Fibroblast of lung (primary cell): ENCODE measurements at regions not wholly inside any gene's neighbourhood (a gene's known extent, or its start where the extent isn't known, plus 50 kb on each side); places are given as distances from the start of the nearest gene placed in this dataset.

Source experiments
- DNase-seq, 2 donors: peaks; one replicate each; pipeline versions ENCODE4 v3.0.0 to v3.0.0-alpha.2; 2010; ENCODE audit warnings: low read depth in 2 of 2
- H2AFZ ChIP-seq: 2 replicates; pipeline ENCODE4 v1.5.1; 2012; ENCODE audit warnings: low read length, control low read depth, inconsistent platforms
- H3K27ac ChIP-seq: 2 replicates; pipeline ENCODE4 v1.5.1; 2011; ENCODE audit warnings: low read length, control low read depth; ENCODE audit not compliant: insufficient read depth
- H3K27me3 ChIP-seq: 2 replicates; pipeline ENCODE4 v1.5.1; 2011; ENCODE audit warnings: mild to moderate bottlenecking, low read length; ENCODE audit not compliant: control insufficient read depth, insufficient read depth
- H3K36me3 ChIP-seq: 2 replicates; pipeline ENCODE4 v1.5.1; 2011; ENCODE audit warnings: low read length; ENCODE audit not compliant: control insufficient read depth, insufficient read depth
- H3K4me1 ChIP-seq: 2 replicates; pipeline ENCODE4 v1.5.1; 2011; ENCODE audit warnings: low read length; ENCODE audit not compliant: control insufficient read depth, insufficient read depth; ENCODE audit errors: extremely low read depth
- H3K4me2 ChIP-seq: 2 replicates; pipeline ENCODE4 v1.5.1; 2011; ENCODE audit warnings: low read length, control low read depth; ENCODE audit not compliant: insufficient read depth; ENCODE audit errors: extremely low read depth
- H3K4me3 ChIP-seq, 4 experiments: fragments of 200-600 bp in 1 of 4; sonication (generic) in 1 of 4; replicated peaks in 1 of 4; 2 replicates each; pipeline ENCODE4 v1.5.1; 2011 to 2016; ENCODE audit warnings: low read length in 4 of 4, low read depth in 3 of 4, mild to moderate bottlenecking in 3 of 4, control low read depth in 2 of 4, inconsistent platforms in 1 of 4, mixed read lengths in 1 of 4; ENCODE audit not compliant: insufficient read depth in 1 of 4; ENCODE audit errors: control extremely low read depth in 1 of 4
- H3K79me2 ChIP-seq: 2 replicates; pipeline ENCODE4 v1.5.1; 2012; ENCODE audit warnings: mild to moderate bottlenecking, low read length, inconsistent platforms; ENCODE audit not compliant: control insufficient read depth, insufficient read depth
- H3K9ac ChIP-seq: 2 replicates; pipeline ENCODE4 v1.5.1; 2011; ENCODE audit warnings: mild to moderate bottlenecking, low read length, control low read depth; ENCODE audit not compliant: insufficient read depth
- H3K9me3 ChIP-seq: 2 replicates; pipeline ENCODE4 v1.5.1; 2012; ENCODE audit warnings: low read depth, low read length; ENCODE audit not compliant: control insufficient read depth, insufficient read depth
- H4K20me1 ChIP-seq: 2 replicates; pipeline ENCODE4 v1.5.1; 2011; ENCODE audit warnings: low read length; ENCODE audit not compliant: control insufficient read depth, insufficient read depth; ENCODE audit errors: extremely low read depth
- CTCF ChIP-seq, 2 donors: IDR thresholded peaks in 1 of 2; conservative IDR thresholded peaks in 1 of 2; 1 replicate in 1 of 2; 2 replicates in 1 of 2; pipeline ENCODE4 v1.5.1; 2011 to 2012; ENCODE audit warnings: low read length in 2 of 2, control low read depth in 1 of 2, inconsistent platforms in 1 of 2, low read depth in 1 of 2, mild to moderate bottlenecking in 1 of 2
- EZH2 ChIP-seq: IDR thresholded peaks from 2 replicates; pipeline ENCODE4 v1.5.1; 2012; ENCODE audit warnings: low read length, control low read depth, mild to moderate bottlenecking; ENCODE audit errors: missing control alignments

GRCh38 chr14:98868866-98869265, 403.1 kb downstream of the BCL11B start:
- Histone ChIP-seq H4K20me1 (no peaks in the 10 kb centered on the region), H3K9ac (no peak overlapping the region), H2AFZ (no peak overlapping the region), H3K79me2 (no peaks in the 10 kb centered on the region), H3K9me3 (no peaks in the 10 kb centered on the region), H3K4me1 (no peaks in the 10 kb centered on the region), H3K4me3 (no peak overlapping the region), H3K4me2 (no peak overlapping the region), H3K27ac (no peak overlapping the region), H3K36me3 (no peaks in the 10 kb centered on the region), H3K27me3 (no peaks in the 10 kb centered on the region)
- no peak for DNase-seq
- no peak for TF ChIP-seq EZH2
- TF ChIP-seq CTCF (conservative IDR thresholded peaks at IDR 0.05 in 1 of 2, IDR thresholded peaks at IDR 0.05 in 1 of 2; ENCODE audit: low read depth in 1 of 2, low read length in 2 of 2): no peak

DNA sequence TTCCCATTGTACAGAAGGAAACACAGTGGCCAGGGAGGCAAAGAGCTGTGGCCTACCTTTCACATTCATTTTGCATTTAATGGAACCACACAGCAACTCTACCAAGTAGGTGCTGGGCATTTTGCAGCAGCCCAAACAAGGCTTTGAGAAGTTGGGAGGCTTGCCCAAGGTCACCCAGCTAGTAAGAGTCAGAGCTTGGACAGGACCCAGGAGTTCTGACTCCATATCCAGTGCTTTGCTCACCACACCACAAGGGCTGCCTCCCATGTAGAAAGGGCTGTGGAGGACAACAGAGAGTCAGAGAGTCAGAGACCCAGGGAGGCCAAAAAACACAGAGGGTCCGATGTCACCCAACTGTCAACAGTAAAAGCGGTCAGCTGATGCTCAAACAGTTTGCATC, 400.2 kb downstream of the BCL11B start:
- H3K79me2 ChIP-seq: no peaks in the 10 kb centered on the region
- no peaks in the 10 kb centered on the region for H3K9me3 ChIP-seq
- no peaks in the 10 kb centered on the region for H3K27me3 ChIP-seq
- no peak overlapping the region for H2AFZ ChIP-seq
- H3K4me3 ChIP-seq: no peak overlapping the region
- H3K9ac ChIP-seq: no peak overlapping the region
- DNase-seq: peak in 1 of 2 donors; percentile 58
- TF ChIP-seq CTCF (conservative IDR thresholded peaks at IDR 0.05 in 1 of 2, IDR thresholded peaks at IDR 0.05 in 1 of 2; ENCODE audit: low read depth in 1 of 2, low read length in 2 of 2) (no peak), EZH2 (no peak)
- H3K4me2 ChIP-seq: no peak overlapping the region
- H3K36me3 ChIP-seq: no peaks in the 10 kb centered on the region
- no peak overlapping the region for H3K27ac ChIP-seq
- no peaks in the 10 kb centered on the region for H3K4me1 ChIP-seq
- H4K20me1 ChIP-seq: no peaks in the 10 kb centered on the region

DNA sequence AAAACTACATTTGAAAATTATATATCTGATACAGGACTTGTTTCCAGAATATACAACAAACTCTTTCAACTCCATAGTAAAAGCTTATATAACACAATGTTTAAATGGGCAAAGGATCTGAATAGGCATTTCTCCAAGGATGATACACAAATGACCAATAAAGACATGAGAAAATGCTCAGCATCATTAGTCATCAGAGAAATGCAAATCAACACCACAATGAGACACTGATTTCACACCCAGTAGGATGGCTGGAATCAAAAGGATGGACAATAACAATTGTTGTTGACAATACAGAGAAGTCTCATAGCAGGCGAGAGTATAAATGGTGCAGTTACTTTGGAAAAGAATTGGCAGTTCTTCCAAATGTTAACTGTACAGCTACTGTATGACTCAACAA, 394.9 kb downstream of the BCL11B start:
- DNase-seq: peak in 1 of 2 donors; percentile 3
- TF ChIP-seq EZH2 (no peak), CTCF (conservative IDR thresholded peaks at IDR 0.05 in 1 of 2, IDR thresholded peaks at IDR 0.05 in 1 of 2; ENCODE audit: low read depth in 1 of 2, low read length in 2 of 2) (no peak)

More for the DNA sequence above, 394.9 kb downstream of the BCL11B start:
- H4K20me1 ChIP-seq: no peaks in the 10 kb centered on the region
- no peaks in the 10 kb centered on the region for H3K79me2 ChIP-seq
- no peaks in the 10 kb centered on the region for H3K36me3 ChIP-seq
- H3K9ac ChIP-seq: no peak overlapping the region
- no peaks in the 10 kb centered on the region for H3K9me3 ChIP-seq
- H3K27ac ChIP-seq: no peak overlapping the region
- no peak overlapping the region for H3K4me3 ChIP-seq
- no peak overlapping the region for H3K4me2 ChIP-seq
- H3K4me1 ChIP-seq: no peaks in the 10 kb centered on the region
- no peak overlapping the region for H2AFZ ChIP-seq
- no peaks in the 10 kb centered on the region for H3K27me3 ChIP-seq
